GM10248 (cell line): ENCODE measurements at regions not wholly inside any gene's neighbourhood (a gene's known extent, or its start where the extent isn't known, plus 50 kb on each side); places are given as distances from the start of the nearest gene placed in this dataset.

Experiments
- CTCF ChIA-PET: fragments of 300-600 bp; sonication (Branson Sonifier 250); formaldehyde crosslinking; extraction: SDS; loops from one replicate; lab custom pipeline; 2021; ENCODE audit warnings: antibody characterized with exemption; lab: Yijun Ruan, JAX
- POLR2A ChIA-PET: fragments of 350-650 bp; sonication (Branson Sonifier 250); formaldehyde crosslinking; extraction: SDS; loops from one replicate; lab custom pipeline; 2020; ENCODE audit warnings: antibody characterized with exemption; lab: Yijun Ruan, JAX
- DNase-seq: peaks from one replicate; pipeline ENCODE4 v3.0.0; 2012; ENCODE audit errors: extremely low spot score
- CTCF ChIP-seq: IDR thresholded peaks from 2 replicates; pipeline ENCODE4 v1.5.1; 2012; ENCODE audit warnings: mild to moderate bottlenecking, low read depth; ENCODE audit errors: extremely low read depth, missing control alignments, control extremely low read depth

- POLR2A ChIA-PET = no interaction called here
Observed at GRCh38 chr2:9108210-9108967, 98.2 kb upstream of the ASAP2 start.

GRCh38 chr2:9107168-9108025 lies 99.2 kb upstream of the ASAP2 start:
- CTCF ChIA-PET = interaction anchor here (1.3 kb wide), 1 partner anchor 31 kb away, joined by 3 read pairs; no protein-coding TSS in a partner anchor
- TF ChIP-seq CTCF = no peak
- POLR2A ChIA-PET = no interaction called here
- DNase-seq = no peak

More at GRCh38 chr2:9108210-9108967, 98.2 kb upstream of the ASAP2 start:
- no peak for TF ChIP-seq CTCF
- DNase-seq = no peak
- CTCF ChIA-PET = no interaction called here

GRCh38 chr2:9106338-9107167 lies 100.1 kb upstream of the ASAP2 start:
- POLR2A ChIA-PET = no interaction called here
- DNase-seq = no peak
- TF ChIP-seq CTCF = no peak
- CTCF ChIA-PET = interaction anchor here (1.3 kb wide), 1 partner anchor 32 kb away, joined by 3 read pairs; no protein-coding TSS in a partner anchor

- DNase-seq = no peak
- CTCF ChIA-PET = interaction anchor here (1.3 kb wide), 1 partner anchor 32 kb away, joined by 3 read pairs; no protein-coding TSS in a partner anchor
- POLR2A ChIA-PET = no interaction called here
- TF ChIP-seq CTCF = no peak
Observed at GRCh38 chr2:9105601-9106337, 100.8 kb upstream of the ASAP2 start.

- ChIA-PET CTCF (interaction anchor here (0.9 to 1.2 kb wide), 2 partner anchors 10 to 37 kb away, joined by 3 to 4 read pairs; no protein-coding TSS in a partner anchor), POLR2A (no interaction called here)
- DNase-seq = no peak
- no peak for TF ChIP-seq CTCF
Observed at GRCh38 chr2:9103663-9104277, 100.3 kb upstream of the MBOAT2 start.
